Thyroid gland (tissue), 4 donors: ENCODE measurements at regions not wholly inside any gene's neighbourhood (a gene's known extent, or its start where the extent isn't known, plus 50 kb on each side); places are given as distances from the start of the nearest gene placed in this dataset.

Experiments
- POLR2A ChIP-seq, 2 donors: fragments of 450-650 bp; IDR thresholded peaks; one replicate each; pipeline ENCODE4 v1.6.1; 2017; ENCODE audit warnings: antibody characterized with exemption in 2 of 2, mild to moderate bottlenecking in 2 of 2, moderate library complexity in 1 of 2
- TF ChIP-seq, protein P1 (sequence below), 6 experiments: fragments of 200-600 bp in 3 of 6; fragments of 450-650 bp in 3 of 6; sonication (generic) in 3 of 6; IDR thresholded peaks; one replicate each; pipeline ENCODE4 v1.5.1; 2016 to 2019; ENCODE audit warnings: antibody characterized with exemption in 6 of 6, mild to moderate bottlenecking in 2 of 6, inconsistent platforms in 1 of 6, moderate library complexity in 1 of 6

DNA sequence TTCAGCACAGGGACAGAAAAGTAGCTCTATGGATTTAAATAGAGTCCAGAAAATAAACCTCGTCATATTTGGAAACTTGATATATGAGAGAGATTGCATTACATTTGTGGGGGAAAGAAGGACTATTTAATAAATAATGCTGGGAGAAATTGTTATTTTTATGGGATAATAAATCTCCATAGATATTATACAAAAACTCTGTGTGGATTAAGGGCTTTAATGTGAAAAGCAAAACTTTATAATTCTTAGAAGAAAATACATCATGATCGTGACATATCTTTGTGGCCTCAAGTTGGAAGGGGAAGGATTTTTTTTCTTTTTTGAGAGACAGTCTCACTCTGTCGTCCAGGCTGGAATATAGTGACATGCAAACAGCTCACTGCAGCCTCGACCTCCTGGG is 95.0 kb upstream of the LEP start:
- TF ChIP-seq, protein P1, sequence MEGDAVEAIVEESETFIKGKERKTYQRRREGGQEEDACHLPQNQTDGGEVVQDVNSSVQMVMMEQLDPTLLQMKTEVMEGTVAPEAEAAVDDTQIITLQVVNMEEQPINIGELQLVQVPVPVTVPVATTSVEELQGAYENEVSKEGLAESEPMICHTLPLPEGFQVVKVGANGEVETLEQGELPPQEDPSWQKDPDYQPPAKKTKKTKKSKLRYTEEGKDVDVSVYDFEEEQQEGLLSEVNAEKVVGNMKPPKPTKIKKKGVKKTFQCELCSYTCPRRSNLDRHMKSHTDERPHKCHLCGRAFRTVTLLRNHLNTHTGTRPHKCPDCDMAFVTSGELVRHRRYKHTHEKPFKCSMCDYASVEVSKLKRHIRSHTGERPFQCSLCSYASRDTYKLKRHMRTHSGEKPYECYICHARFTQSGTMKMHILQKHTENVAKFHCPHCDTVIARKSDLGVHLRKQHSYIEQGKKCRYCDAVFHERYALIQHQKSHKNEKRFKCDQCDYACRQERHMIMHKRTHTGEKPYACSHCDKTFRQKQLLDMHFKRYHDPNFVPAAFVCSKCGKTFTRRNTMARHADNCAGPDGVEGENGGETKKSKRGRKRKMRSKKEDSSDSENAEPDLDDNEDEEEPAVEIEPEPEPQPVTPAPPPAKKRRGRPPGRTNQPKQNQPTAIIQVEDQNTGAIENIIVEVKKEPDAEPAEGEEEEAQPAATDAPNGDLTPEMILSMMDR (IDR thresholded peaks at IDR 0.05), result no peak
- no peak for TF ChIP-seq POLR2A (IDR thresholded peaks at IDR 0.05)
